ENCODE measurements at regions not wholly inside any gene's neighbourhood (a gene's known extent, or its start where the extent isn't known, plus 50 kb on each side); places are given as distances from the start of the nearest gene placed in this dataset.

- Histone ChIP-seq H3K36me3 (ENCODE audit: control insufficient read depth, insufficient read depth, low read length) (no peaks in the 10 kb centered on the region), H3K27me3 (replicated peaks; ENCODE audit: control insufficient read depth, insufficient read depth, low read length) (no peaks in the 10 kb centered on the region), H3K4me1 (peaks cover 21% of the 10 kb centered on the region), H3K4me3 (ENCODE audit: low read depth, low read length) (no peak overlapping the region), H3K9me3 (no peaks in the 10 kb centered on the region)
- no TSS peak for BruUV-seq (replicated peaks)
- ChIA-PET POLR2A (no interaction called here), CTCF (interaction anchor here (0.9 kb wide), 1 partner anchor 10 kb away, joined by 4 read pairs; no protein-coding TSS in a partner anchor)
- H3K27ac Mint-ChIP-seq (ENCODE audit: unreplicated experiment), result no peak overlapping the region
- DNase-seq, result no peak
- H3K27me3 Mint-ChIP-seq (ENCODE audit: insufficient read depth, unreplicated experiment), result no peaks in the 10 kb centered on the region
- intact Hi-C loops (cut with micrococcal nuclease; ENCODE audit: unreplicated experiment), result loop anchor here (1.0 kb wide), 2 partner anchors 17 to 39 kb away; no protein-coding TSS in a partner anchor
- TF ChIP-seq CTCF (IDR thresholded peaks at IDR 0.05; ENCODE audit: insufficient read depth in 1 of 2, low read depth in 1 of 2, low read length in 1 of 2, severe bottlenecking in 1 of 2, unreplicated experiment in 1 of 2), result no peak
- no peaks in the 10 kb centered on the region for H3K4me1 Mint-ChIP-seq (ENCODE audit: low read depth, unreplicated experiment)
- H3K36me3 Mint-ChIP-seq (ENCODE audit: insufficient read depth, unreplicated experiment), result no peaks in the 10 kb centered on the region
- H3K9me3 Mint-ChIP-seq (ENCODE audit: unreplicated experiment), result no peaks in the 10 kb centered on the region
- H3K4me3 Mint-ChIP-seq (ENCODE audit: unreplicated experiment), result no peak overlapping the region
Observed at GRCh38 chr3:27642796-27643195, 79.3 kb downstream of the EOMES start.

GRCh38 chr3:27641888-27642601, 80.1 kb downstream of the EOMES start:
- H3K36me3 Mint-ChIP-seq (ENCODE audit: insufficient read depth, unreplicated experiment), result no peaks in the 10 kb centered on the region
- Histone ChIP-seq H3K4me3 (ENCODE audit: low read depth, low read length) (no peak overlapping the region), H3K36me3 (ENCODE audit: control insufficient read depth, insufficient read depth, low read length) (no peaks in the 10 kb centered on the region), H3K9me3 (no peaks in the 10 kb centered on the region), H3K4me1 (peaks cover 21% of the 10 kb centered on the region), H3K27me3 (replicated peaks; ENCODE audit: control insufficient read depth, insufficient read depth, low read length) (no peaks in the 10 kb centered on the region)
- CTCF ChIA-PET, result interaction anchor here (0.9 kb wide), 1 partner anchor 9 kb away, joined by 4 read pairs; no protein-coding TSS in a partner anchor
- H3K27ac Mint-ChIP-seq (ENCODE audit: unreplicated experiment), result no peak overlapping the region
- H3K4me1 Mint-ChIP-seq (ENCODE audit: low read depth, unreplicated experiment), result no peaks in the 10 kb centered on the region
- H3K9me3 Mint-ChIP-seq (ENCODE audit: unreplicated experiment), result no peaks in the 10 kb centered on the region
- POLR2A ChIA-PET, result no interaction called here
- H3K27me3 Mint-ChIP-seq (ENCODE audit: insufficient read depth, unreplicated experiment), result no peaks in the 10 kb centered on the region
- no peak for TF ChIP-seq CTCF (IDR thresholded peaks at IDR 0.05; ENCODE audit: insufficient read depth in 1 of 2, low read depth in 1 of 2, low read length in 1 of 2, severe bottlenecking in 1 of 2, unreplicated experiment in 1 of 2)
- no TSS peak for BruUV-seq (replicated peaks)
- H3K4me3 Mint-ChIP-seq (ENCODE audit: unreplicated experiment), result no peak overlapping the region
- peak in 1 of 2 experiments; percentile 7 for DNase-seq
- intact Hi-C loops (cut with micrococcal nuclease; ENCODE audit: unreplicated experiment), result loop anchor here (1.0 kb wide), 1 partner anchor 17 kb away; no protein-coding TSS in a partner anchor

- no peaks in the 10 kb centered on the region for H3K36me3 Mint-ChIP-seq (ENCODE audit: insufficient read depth, unreplicated experiment)
- H3K27ac Mint-ChIP-seq (ENCODE audit: unreplicated experiment), result no peak overlapping the region
- intact Hi-C loops (cut with micrococcal nuclease; ENCODE audit: unreplicated experiment), result no loop called here
- no peaks in the 10 kb centered on the region for H3K9me3 ChIP-seq
- no peak overlapping the region for H3K4me3 ChIP-seq (ENCODE audit: low read depth, low read length)
- no peaks in the 10 kb centered on the region for H3K27me3 Mint-ChIP-seq (ENCODE audit: insufficient read depth, unreplicated experiment)
- H3K4me1 ChIP-seq, result peaks cover 21% of the 10 kb centered on the region
- ChIA-PET CTCF (no interaction called here), POLR2A (no interaction called here)
- no peaks in the 10 kb centered on the region for H3K9me3 Mint-ChIP-seq (ENCODE audit: unreplicated experiment)
- no TSS peak for BruUV-seq (replicated peaks)
- TF ChIP-seq CTCF (IDR thresholded peaks at IDR 0.05; ENCODE audit: insufficient read depth in 1 of 2, low read depth in 1 of 2, low read length in 1 of 2, severe bottlenecking in 1 of 2, unreplicated experiment in 1 of 2), result no peak
- no peaks in the 10 kb centered on the region for H3K36me3 ChIP-seq (ENCODE audit: control insufficient read depth, insufficient read depth, low read length)
- H3K4me3 Mint-ChIP-seq (ENCODE audit: unreplicated experiment), result no peak overlapping the region
- H3K4me1 Mint-ChIP-seq (ENCODE audit: low read depth, unreplicated experiment), result no peaks in the 10 kb centered on the region
- DNase-seq, result no peak
- no peaks in the 10 kb centered on the region for H3K27me3 ChIP-seq (replicated peaks; ENCODE audit: control insufficient read depth, insufficient read depth, low read length)
Observed at GRCh38 chr3:27641271-27641800, 80.8 kb downstream of the EOMES start.

Measured in Caco-2 (cell line).